HepG2 (cell line): ENCODE measurements at regions not wholly inside any gene's neighbourhood (a gene's known extent, or its start where the extent isn't known, plus 50 kb on each side); places are given as distances from the start of the nearest gene placed in this dataset.

Experiments
- ATF7 ChIP-seq, 2 experiments: fragments of 450-650 bp in 1 of 2; sonication (generic) in 1 of 2; formaldehyde crosslinking in 1 of 2; IDR thresholded peaks; 2 replicates each; pipeline versions ENCODE4 v1.4.0 to v1.6.1; 2016 to 2020; ENCODE audit warnings: antibody characterized with exemption in 1 of 2, mild to moderate bottlenecking in 1 of 2, missing genetic modification reagents in 1 of 2
- HMGXB4 ChIP-seq, 2 experiments: sonication (generic) in 1 of 2; formaldehyde crosslinking in 1 of 2; IDR thresholded peaks; 2 replicates each; pipeline versions ENCODE4 v1.4.0 to v1.6.1; 2018 to 2020; ENCODE audit warnings: missing genetic modification reagents in 2 of 2, borderline replicate concordance in 1 of 2, low read depth in 1 of 2, mild to moderate bottlenecking in 1 of 2, missing biosample characterization in 1 of 2
- HNF4G ChIP-seq, 2 experiments: sonication (generic) in 1 of 2; formaldehyde crosslinking in 1 of 2; IDR thresholded peaks; 2 replicates each; pipeline versions ENCODE4 v1.4.0 to v1.6.1; 2011 to 2020; ENCODE audit warnings: borderline replicate concordance in 2 of 2, low read depth in 2 of 2, mild to moderate bottlenecking in 2 of 2, low read length in 1 of 2, missing genetic modification reagents in 1 of 2, moderate library complexity in 1 of 2
- SNAPC4 ChIP-seq: sonication (generic); formaldehyde crosslinking; IDR thresholded peaks from 2 replicates; pipeline ENCODE4 v1.4.0; 2020; ENCODE audit warnings: mild to moderate bottlenecking, missing genetic modification reagents

GRCh38 chr7:157467496-157468212, 130.8 kb downstream of the DNAJB6 start:
- TF ChIP-seq ATF7 (IDR thresholded peaks at IDR 0.05) = no peak
- TF ChIP-seq ATF7 (CRISPR knock-in tag; IDR thresholded peaks at IDR 0.05) = no peak
- TF ChIP-seq HNF4G (IDR thresholded peaks at IDR 0.05; ENCODE audit: borderline replicate concordance, low read depth, low read length) = no peak
- no peak for TF ChIP-seq HNF4G (CRISPR knock-in tag; IDR thresholded peaks at IDR 0.05; ENCODE audit: borderline replicate concordance, low read depth)
- no peak for TF ChIP-seq HMGXB4 (CRISPR knock-in tag; IDR thresholded peaks at IDR 0.05; ENCODE audit: borderline replicate concordance in 1 of 2, low read depth in 1 of 2)
- no peak for TF ChIP-seq SNAPC4
